ENCODE measurements at regions not wholly inside any gene's neighbourhood (a gene's known extent, or its start where the extent isn't known, plus 50 kb on each side); places are given as distances from the start of the nearest gene placed in this dataset.

GRCh38 chr12:90502070-90502469, 452.9 kb downstream of the CCER1 start:
- no peaks in the 10 kb centered on the region for H3K36me3 Mint-ChIP-seq (ENCODE audit: low read depth)
- peaks cover 10% of the 10 kb centered on the region for H3K9me3 Mint-ChIP-seq
- no peaks in the 10 kb centered on the region for H3K27me3 Mint-ChIP-seq (ENCODE audit: insufficient read depth)
- DNase-seq = no peak
- H3K4me3 Mint-ChIP-seq = no peak overlapping the region
- H3K4me1 Mint-ChIP-seq (ENCODE audit: low read depth) = no peaks in the 10 kb centered on the region
- H3K27ac Mint-ChIP-seq = no peak overlapping the region
- TF ChIP-seq CTCF (IDR thresholded peaks at IDR 0.05) = no peak

DNA sequence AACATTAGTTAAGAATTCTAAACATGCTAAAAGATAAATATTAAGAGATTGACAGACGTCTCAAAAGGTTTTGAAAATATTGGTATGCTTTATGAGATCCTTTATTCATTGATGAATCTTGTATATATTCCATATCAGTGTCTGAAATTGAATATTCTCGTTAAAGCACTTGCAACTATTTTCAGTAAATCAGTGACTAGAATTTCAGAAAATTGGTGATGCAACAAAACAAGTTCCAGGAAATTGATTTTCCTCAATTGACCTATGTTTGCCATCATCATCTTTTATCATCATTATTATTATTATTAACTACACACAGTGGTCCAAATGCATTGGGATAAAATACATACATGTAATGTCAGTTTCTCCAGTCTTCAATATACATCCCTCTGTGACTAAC, 453.6 kb downstream of the CCER1 start:
- H3K27ac Mint-ChIP-seq = no peak overlapping the region
- H3K36me3 Mint-ChIP-seq (ENCODE audit: low read depth) = no peaks in the 10 kb centered on the region
- no peaks in the 10 kb centered on the region for H3K27me3 Mint-ChIP-seq (ENCODE audit: insufficient read depth)
- TF ChIP-seq CTCF (IDR thresholded peaks at IDR 0.05) = no peak
- H3K4me3 Mint-ChIP-seq = no peak overlapping the region
- H3K9me3 Mint-ChIP-seq = peaks cover 16% of the 10 kb centered on the region
- H3K4me1 Mint-ChIP-seq (ENCODE audit: low read depth) = no peaks in the 10 kb centered on the region
- no peak for DNase-seq

DNA sequence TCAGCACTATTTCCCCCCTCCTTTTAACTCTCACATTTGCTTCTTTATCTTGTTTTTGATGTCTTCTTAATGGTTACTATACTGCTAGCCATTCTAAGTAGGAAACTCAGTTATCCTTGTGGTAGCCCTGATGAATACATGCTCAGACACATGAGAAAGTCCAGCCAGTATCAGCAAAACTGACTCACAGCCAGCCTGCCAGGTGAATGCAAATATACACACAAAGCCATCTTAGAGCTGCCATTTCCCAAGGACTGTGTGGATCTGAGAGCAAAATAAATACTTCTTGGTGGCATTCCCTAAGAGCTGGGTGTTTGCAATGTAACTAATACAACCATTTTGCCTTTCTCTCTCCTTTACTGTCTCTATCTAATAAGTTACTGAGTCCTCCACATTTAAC, 455.2 kb downstream of the CCER1 start:
- H3K9me3 Mint-ChIP-seq = peaks cover 23% of the 10 kb centered on the region
- TF ChIP-seq CTCF (IDR thresholded peaks at IDR 0.05) = no peak
- no peaks in the 10 kb centered on the region for H3K4me1 Mint-ChIP-seq (ENCODE audit: low read depth)
- no peak overlapping the region for H3K4me3 Mint-ChIP-seq
- no peaks in the 10 kb centered on the region for H3K27me3 Mint-ChIP-seq (ENCODE audit: insufficient read depth)
- DNase-seq = no peak
- no peaks in the 10 kb centered on the region for H3K36me3 Mint-ChIP-seq (ENCODE audit: low read depth)
- H3K27ac Mint-ChIP-seq = no peak overlapping the region

DNA sequence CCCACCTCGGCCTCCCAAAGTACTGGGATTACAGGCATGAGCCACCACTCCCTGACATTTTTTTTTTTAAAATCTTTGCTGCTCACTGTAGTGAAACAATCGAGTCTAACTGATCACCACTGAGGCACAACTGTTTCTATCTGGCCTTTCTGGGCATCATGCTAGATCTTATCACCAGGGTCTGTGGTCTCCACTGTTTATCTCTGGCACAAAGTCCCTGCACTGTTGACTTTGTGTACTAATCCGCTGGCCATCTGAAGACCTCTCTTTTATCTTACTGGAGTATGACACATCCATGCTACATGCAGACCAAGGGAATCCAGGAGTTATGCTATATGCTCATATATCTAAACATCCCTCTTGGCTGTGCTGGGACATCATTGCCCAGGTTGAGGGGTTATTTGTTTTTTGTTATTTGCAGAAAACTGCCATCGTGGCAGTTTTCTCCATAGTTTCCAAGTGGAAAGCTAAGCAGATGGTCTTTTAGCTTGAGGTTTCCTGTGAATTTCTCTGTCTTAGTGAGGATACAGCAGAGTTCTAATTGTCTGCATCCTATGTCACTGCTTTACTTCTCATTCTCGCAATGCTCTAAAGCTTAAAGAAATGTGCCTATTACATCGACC, 456.9 kb downstream of the CCER1 start:
- TF ChIP-seq CTCF (IDR thresholded peaks at IDR 0.05) = no peak

DNA sequence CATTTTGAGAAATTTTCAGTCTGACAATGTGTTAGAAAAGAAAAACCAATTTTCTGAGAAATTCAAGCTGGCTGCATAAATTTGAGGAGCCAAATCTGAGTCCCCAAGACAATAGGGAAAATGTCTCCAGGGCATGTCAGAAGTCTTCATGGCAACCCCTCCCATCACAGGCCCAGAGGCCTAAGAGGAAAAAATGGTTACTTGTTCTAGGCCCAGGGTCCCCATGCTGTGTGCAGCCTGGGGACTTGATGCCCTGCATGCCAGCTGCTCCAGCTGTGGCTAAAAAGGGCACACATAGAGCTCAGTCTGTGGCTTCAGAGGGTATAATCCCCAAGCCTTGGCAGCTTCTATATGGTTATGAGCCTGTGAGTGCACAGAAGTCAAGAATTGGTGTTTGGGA, 464.6 kb downstream of the CCER1 start:
- Mint-ChIP-seq H3K9me3 (peaks cover 41% of the 10 kb centered on the region), H3K27me3 (ENCODE audit: insufficient read depth) (no peaks in the 10 kb centered on the region), H3K4me1 (ENCODE audit: low read depth) (no peaks in the 10 kb centered on the region), H3K4me3 (no peak overlapping the region), H3K36me3 (ENCODE audit: low read depth) (no peaks in the 10 kb centered on the region), H3K27ac (no peak overlapping the region)
- no peak for DNase-seq
- no peak for TF ChIP-seq CTCF (IDR thresholded peaks at IDR 0.05)

More for the DNA sequence above, 456.9 kb downstream of the CCER1 start:
- no peaks in the 10 kb centered on the region for H3K4me1 Mint-ChIP-seq (ENCODE audit: low read depth)
- no peak for DNase-seq
- no peaks in the 10 kb centered on the region for H3K36me3 Mint-ChIP-seq (ENCODE audit: low read depth)
- peaks cover 20% of the 10 kb centered on the region for H3K9me3 Mint-ChIP-seq
- no peak overlapping the region for H3K4me3 Mint-ChIP-seq
- no peaks in the 10 kb centered on the region for H3K27me3 Mint-ChIP-seq (ENCODE audit: insufficient read depth)
- H3K27ac Mint-ChIP-seq = no peak overlapping the region

DNA sequence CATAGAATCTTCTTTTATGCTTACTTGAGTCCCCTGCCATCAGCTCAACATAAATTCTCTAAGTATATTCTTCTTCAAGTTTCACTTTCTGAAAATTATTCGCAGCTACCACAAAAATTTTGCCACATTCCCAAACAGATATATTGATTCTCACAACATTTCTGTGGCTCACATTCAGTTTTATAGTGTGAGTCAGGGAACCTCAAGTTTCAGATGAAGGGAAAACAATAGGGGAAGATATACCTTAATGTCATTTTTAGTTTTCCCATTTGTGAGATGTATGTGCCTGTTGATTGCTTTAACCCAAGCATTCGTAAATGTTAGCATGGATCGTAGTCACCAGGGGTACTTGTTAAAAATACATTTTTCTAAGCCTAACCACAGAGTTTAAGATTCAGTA, 465.8 kb downstream of the CCER1 start:
- Mint-ChIP-seq H3K4me1 (ENCODE audit: low read depth) (no peaks in the 10 kb centered on the region), H3K27me3 (ENCODE audit: insufficient read depth) (no peaks in the 10 kb centered on the region), H3K4me3 (no peak overlapping the region), H3K36me3 (ENCODE audit: low read depth) (no peaks in the 10 kb centered on the region), H3K9me3 (peaks cover 38% of the 10 kb centered on the region), H3K27ac (no peak overlapping the region)
- no peak for TF ChIP-seq CTCF (IDR thresholded peaks at IDR 0.05)
- no peak for DNase-seq
